ENCODE measurements at regions not wholly inside any gene's neighbourhood (a gene's known extent, or its start where the extent isn't known, plus 50 kb on each side); places are given as distances from the start of the nearest gene placed in this dataset.
"Not testable (repeated sequence)": the region's sequence is repeated elsewhere in the genome, so short reads cannot be mapped to it uniquely, and the experiment has no call there.

DNA sequence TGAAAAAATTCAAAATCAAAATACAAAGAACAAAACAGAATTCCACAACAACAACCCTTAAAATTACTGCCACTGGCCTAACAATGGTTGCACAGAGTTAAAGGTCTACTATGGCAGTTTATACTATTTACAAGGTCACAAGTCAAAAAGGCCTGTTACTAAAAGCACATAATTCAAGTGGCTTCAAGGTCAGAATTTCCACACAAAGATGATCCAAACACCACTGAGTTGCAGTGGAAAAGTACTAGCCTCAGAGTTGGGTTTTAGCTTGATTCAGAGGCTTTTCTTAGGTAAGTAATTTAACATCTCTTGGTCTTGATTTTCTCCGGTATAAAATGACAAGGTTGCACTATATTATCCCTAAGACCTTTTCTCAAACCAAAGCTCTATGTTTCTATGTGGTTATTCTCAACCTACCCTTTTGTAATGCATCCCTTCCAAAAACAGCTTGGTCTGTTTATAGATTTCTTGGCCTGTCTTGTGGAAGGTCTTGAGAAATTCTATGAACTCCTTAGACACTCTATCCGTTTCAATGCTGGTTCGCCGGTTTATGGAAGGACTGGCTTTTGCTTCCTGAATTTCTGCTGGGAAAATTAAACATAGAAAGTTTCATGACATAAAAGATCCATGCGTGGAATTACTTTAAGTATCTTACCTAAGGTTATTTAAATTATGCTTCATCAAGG is 69.5 kb downstream of the MDH2 start:
- H3K9me3 ChIP-seq (ENCODE audit: severe bottlenecking); H3K27me3 ChIP-seq (ENCODE audit: insufficient read depth, low read depth, severe bottlenecking); DNase-seq; H3K4me3 ChIP-seq (ENCODE audit: low read depth, low read length); H3K27ac ChIP-seq; H3K36me3 ChIP-seq: not testable (repeated sequence)

DNA sequence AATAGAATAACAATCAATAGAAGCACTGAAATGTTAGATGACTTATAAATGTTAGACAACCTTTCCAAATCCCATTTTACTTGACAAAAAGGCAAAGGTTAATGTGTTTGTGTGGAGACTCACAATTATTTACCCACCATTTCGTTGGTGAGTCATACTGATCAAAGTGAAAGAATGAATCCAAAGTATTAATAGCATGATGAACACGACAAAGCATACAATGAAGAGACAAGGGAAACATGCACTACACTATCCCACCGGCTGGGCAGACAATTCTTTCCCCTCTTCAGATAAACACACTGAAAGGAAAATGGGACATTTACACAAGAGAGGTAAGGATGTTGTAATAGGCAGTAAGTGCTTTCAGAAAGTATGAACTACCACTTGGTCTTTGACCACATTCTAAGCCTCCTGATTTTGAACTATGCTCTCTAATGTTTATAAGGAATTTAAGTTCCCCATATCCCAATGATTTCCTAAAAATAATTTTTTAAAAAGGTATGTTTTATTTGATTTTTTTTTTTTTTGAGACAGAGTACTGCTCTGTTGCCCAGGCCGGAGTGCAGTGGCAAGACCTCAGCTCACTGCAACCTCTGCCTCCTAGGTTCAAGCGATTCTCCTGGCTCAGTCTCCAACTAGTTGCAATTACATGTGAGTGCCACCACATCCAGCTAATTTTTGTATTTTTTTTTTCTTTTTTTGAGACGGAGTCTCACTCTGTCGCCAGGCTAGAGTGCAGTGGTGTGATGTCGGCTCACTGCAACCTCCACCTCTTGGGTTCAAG is 70.5 kb downstream of the MDH2 start:
- not testable (repeated sequence) for H3K27ac ChIP-seq

DNA sequence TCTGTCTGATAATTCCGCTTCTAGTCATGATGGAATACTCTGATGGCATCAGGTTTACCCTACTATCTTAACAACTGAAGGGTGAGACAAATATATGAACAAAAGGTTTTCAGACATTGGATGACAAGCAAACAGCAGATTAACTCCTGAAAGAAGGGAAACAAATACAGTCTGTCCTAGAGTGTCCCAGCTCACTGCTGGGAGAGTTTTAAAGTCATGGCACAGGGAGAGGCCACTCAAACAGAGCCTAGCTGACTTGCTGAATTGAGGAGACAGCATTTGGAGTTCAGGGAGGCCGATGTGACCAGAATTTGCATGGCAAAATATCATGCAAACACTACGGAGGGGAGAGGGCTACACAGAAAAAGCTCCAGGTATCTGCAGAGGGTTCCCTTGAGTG is 73.1 kb downstream of the MDH2 start:
- no peaks in the 10 kb centered on the region for H3K9me3 ChIP-seq (ENCODE audit: severe bottlenecking)
- H3K4me3 ChIP-seq (ENCODE audit: low read depth, low read length), result no peak overlapping the region
- no peak for DNase-seq
- H3K36me3 ChIP-seq, result no peaks in the 10 kb centered on the region
- no peak overlapping the region for H3K27ac ChIP-seq
- H3K27me3 ChIP-seq (ENCODE audit: insufficient read depth, low read depth, severe bottlenecking), result no peaks in the 10 kb centered on the region
- TF ChIP-seq, protein P1, sequence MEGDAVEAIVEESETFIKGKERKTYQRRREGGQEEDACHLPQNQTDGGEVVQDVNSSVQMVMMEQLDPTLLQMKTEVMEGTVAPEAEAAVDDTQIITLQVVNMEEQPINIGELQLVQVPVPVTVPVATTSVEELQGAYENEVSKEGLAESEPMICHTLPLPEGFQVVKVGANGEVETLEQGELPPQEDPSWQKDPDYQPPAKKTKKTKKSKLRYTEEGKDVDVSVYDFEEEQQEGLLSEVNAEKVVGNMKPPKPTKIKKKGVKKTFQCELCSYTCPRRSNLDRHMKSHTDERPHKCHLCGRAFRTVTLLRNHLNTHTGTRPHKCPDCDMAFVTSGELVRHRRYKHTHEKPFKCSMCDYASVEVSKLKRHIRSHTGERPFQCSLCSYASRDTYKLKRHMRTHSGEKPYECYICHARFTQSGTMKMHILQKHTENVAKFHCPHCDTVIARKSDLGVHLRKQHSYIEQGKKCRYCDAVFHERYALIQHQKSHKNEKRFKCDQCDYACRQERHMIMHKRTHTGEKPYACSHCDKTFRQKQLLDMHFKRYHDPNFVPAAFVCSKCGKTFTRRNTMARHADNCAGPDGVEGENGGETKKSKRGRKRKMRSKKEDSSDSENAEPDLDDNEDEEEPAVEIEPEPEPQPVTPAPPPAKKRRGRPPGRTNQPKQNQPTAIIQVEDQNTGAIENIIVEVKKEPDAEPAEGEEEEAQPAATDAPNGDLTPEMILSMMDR (IDR thresholded peaks at IDR 0.05; ENCODE audit: low read depth, low read length), result no peak

More for the DNA sequence above, 70.5 kb downstream of the MDH2 start:
- H3K36me3 ChIP-seq; H3K27me3 ChIP-seq (ENCODE audit: insufficient read depth, low read depth, severe bottlenecking); H3K9me3 ChIP-seq (ENCODE audit: severe bottlenecking); DNase-seq; H3K4me3 ChIP-seq (ENCODE audit: low read depth, low read length): not testable (repeated sequence)

DNA sequence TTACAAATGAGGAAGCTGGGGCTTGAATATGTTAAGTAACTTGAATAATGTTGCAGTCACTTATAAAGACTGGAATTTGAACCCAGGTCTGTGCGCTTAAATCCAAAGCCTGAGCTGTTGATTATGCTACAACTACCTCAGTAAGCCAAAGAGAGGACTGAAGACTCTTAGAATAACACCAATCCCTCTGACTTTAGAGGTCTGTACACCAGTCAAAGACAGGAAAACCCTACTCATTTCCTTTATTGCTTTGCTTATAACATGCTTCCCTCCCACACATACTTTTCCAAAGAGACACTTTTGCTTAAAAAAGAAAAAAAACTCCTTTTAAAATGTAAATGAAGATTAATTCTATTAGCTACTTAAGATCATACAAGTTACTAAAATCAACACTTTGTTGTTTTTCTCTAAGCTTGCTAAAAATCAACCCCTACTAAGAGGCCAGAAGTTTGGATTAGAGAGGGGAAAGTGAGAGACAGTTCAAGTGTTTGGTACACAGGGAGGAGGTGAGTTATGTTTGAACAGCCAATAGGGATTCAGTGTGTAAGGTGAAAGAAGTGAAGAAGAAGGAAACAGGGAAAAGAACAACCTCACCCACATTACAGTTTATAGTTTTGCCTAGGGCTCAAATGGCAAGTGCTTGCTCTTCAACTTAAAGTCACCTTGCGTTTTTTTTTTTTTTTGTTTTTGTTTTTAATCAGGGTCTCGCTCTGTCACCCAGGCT is 74.8 kb downstream of the MDH2 start:
- no peaks in the 10 kb centered on the region for H3K36me3 ChIP-seq
- TF ChIP-seq, protein P1 (IDR thresholded peaks at IDR 0.05; ENCODE audit: low read depth, low read length), result no peak
- no peak overlapping the region for H3K27ac ChIP-seq
- DNase-seq, result no peak
- no peaks in the 10 kb centered on the region for H3K9me3 ChIP-seq (ENCODE audit: severe bottlenecking)
- no peak overlapping the region for H3K4me3 ChIP-seq (ENCODE audit: low read depth, low read length)
- no peaks in the 10 kb centered on the region for H3K27me3 ChIP-seq (ENCODE audit: insufficient read depth, low read depth, severe bottlenecking)

DNA sequence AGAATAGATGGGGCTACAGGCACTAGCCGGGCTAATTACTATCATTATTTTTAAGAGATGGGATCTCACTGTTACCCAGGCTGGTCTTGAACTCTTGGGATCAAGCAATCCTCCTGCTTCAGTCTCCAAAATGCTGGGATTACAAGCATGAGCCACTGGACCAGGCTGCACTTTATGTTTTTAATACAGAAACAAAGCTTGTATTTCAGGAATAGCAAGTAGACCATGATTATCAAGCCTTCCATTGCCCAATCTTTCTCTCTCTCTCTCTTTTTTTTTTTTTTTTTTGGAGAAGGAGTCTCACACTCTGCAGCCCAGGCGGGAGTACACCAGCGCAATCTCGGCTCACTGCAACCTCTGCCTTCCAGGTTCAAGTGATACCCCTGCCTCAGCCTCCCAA is 75.4 kb downstream of the MDH2 start:
- no peaks in the 10 kb centered on the region for H3K36me3 ChIP-seq
- no peak overlapping the region for H3K4me3 ChIP-seq (ENCODE audit: low read depth, low read length)
- no peak for DNase-seq
- no peak overlapping the region for H3K27ac ChIP-seq
- TF ChIP-seq, protein P1 (IDR thresholded peaks at IDR 0.05; ENCODE audit: low read depth, low read length), result no peak
- H3K27me3 ChIP-seq (ENCODE audit: insufficient read depth, low read depth, severe bottlenecking), result no peaks in the 10 kb centered on the region
- no peaks in the 10 kb centered on the region for H3K9me3 ChIP-seq (ENCODE audit: severe bottlenecking)

DNA sequence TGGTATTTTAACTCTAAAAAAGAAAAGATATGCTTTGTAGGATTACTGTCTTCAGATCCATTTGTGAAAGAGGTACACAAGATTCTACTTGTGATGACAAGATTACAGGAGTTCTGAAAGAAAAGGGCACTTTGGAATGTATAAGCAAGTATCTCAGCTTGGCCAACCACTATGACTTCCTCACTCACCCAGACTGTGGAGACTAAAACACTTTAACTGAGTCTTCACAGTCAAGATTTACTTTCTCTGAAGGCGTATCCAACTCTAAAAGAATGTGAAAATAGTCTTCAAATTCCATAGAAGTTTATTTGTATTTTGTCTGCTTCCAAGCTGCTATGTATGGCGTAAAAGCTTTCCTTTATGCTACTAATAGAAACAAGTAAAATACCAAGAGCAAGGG is 76.1 kb upstream of the SRRM3 start:
- TF ChIP-seq, protein P1 (IDR thresholded peaks at IDR 0.05; ENCODE audit: low read depth, low read length), result no peak
- no peak overlapping the region for H3K27ac ChIP-seq
- no peaks in the 10 kb centered on the region for H3K36me3 ChIP-seq
- H3K27me3 ChIP-seq (ENCODE audit: insufficient read depth, low read depth, severe bottlenecking), result no peaks in the 10 kb centered on the region
- H3K9me3 ChIP-seq (ENCODE audit: severe bottlenecking), result no peaks in the 10 kb centered on the region
- H3K4me3 ChIP-seq (ENCODE audit: low read depth, low read length), result no peak overlapping the region
- DNase-seq, result no peak
